Pons (tissue), 1 donor: ENCODE measurements at regions not wholly inside any gene's neighbourhood (a gene's known extent, or its start where the extent isn't known, plus 50 kb on each side); places are given as distances from the start of the nearest gene placed in this dataset.

Experiments
- DNase-seq: peaks from one replicate; pipeline ENCODE4 v3.0.0-alpha.2; 2016; ENCODE audit warnings: low spot score

DNA sequence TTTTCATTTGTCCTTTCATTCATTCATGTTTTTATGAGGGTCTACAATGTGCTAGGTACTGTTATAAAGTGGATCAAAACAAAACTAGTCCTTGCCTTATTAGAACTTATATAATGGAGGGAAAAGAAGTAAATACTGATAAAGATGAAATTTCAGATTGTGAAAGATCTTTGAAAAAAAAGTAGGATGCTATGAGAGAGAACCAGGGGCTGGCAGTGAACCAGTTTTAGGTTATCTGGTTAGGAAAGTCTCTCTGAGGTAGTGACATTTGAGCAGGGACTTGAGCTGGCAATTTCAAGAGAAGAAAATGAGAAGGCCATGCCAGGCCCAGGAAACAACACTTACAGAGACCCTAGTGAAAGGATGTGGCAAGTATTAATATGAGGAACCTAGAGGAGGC is 57.3 kb upstream of the E2F7 start:
- no peak for DNase-seq

DNA sequence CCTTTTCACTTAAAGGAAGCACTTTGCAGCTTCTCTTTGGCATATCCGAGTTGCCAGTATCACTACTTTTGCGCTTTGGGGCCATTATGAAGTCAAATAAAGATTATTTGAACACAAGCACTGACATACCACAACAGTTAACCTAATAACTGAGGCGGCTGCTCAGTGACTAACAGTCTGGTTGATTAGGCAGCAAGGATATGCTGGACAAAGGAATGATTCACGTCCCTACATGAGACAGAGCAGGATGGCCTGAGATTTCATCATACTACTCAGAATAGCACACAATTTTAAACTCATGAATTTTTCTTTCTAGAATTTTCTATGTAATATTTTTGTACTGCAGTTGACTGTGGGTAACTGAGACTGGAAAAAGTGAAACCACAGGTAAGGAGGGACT is 56.9 kb upstream of the E2F7 start:
- no peak for DNase-seq

DNA sequence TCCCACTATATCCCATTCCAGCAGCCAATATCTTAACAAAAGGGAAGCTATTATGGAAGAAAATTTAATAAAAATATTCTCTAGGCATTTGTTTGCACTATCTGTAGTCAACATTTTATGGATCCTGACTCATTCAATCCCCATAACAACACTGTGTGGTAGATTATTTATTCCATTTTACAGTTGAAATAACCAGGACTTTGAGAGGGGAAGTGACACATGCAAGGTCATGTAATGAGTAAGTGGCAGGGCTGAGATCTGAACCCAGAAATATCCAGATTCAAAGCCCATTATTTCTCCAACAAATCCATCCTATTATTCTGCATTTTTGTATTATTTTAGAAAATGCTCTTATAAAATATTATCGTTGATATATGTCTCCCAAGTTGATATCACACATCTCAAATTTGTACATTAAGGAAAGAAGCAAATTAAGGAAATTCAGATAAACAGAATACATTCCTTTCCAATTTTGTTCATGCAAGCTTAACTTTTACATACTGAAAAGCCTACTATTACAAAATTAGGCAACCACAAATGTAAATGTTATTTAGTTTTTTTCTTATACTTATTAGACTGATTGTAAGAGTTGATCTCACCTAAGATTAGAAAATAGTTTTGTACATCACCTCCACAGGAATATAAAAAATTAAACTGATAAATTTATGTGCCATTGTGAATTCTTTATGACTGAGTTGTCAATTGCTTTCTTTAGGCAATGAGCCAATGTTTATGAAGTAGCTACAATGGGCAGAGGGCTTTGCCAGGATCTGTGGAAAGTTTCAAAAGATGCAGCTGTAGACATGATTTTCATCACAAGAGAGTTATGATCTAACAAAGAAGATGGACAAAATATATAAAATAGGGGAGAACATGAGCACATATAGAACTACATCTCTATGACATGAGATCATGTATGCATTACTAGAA is 55.1 kb upstream of the E2F7 start:
- no peak for DNase-seq

DNA sequence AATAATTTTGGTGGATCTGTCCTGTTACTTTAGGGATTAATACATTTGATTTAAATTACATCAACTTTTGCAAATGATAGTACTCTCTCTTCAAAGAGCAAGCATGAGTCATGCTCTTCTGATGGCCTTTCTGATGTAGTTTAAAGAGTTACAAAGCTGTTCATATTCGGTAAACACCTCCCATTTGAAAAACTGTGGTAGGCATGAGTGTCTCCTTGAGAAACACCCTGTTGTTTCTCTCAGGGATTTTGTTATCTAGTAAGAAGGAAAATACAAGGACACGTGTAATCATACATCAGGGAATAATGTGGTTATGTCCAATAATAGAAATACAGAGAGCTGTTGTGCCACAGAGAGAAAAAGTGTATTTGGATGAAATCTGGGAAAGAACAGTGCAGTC is 53.3 kb upstream of the E2F7 start:
- DNase-seq = no peak

DNA sequence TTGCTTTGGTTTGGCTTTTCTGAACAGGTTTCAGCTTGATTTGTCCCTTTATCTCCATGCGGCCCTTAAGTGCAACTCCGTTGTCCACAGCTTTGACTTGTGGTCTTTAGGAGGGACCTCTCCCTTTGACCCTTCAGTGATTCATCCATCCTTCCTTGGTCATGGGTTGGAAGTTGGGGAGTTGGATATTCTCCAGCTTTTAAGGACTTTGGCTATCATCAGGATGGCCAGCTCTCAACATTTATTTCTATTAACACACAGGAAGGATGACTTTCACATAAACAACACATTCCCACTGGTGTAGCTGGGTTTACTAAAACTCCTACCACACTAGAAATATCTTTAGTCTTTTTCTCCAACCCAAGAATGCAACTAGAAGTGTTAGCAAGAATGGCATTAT is 50.9 kb upstream of the E2F7 start:
- DNase-seq = no peak

DNA sequence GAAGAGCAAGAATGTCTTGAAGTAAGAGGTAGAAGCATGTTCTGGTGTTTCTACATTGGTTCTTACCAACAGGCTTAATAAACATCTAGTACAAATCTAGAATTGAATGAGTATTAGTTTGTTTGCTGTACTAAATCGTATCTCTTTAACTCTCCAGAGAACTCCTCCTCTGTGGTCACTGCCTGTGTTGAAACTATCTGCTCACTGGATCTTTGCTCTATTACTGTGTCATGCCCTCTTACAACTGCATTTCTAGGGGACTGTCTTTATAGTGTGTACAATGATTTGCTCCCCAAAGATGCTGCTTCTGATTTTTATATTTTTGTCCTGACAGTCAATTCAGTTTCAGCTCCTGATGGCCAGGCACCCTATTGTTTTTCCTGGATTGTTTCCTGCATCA is 50.1 kb upstream of the E2F7 start:
- no peak for DNase-seq
